ENCODE measurements at regions not wholly inside any gene's neighbourhood (a gene's known extent, or its start where the extent isn't known, plus 50 kb on each side); places are given as distances from the start of the nearest gene placed in this dataset.

DNA sequence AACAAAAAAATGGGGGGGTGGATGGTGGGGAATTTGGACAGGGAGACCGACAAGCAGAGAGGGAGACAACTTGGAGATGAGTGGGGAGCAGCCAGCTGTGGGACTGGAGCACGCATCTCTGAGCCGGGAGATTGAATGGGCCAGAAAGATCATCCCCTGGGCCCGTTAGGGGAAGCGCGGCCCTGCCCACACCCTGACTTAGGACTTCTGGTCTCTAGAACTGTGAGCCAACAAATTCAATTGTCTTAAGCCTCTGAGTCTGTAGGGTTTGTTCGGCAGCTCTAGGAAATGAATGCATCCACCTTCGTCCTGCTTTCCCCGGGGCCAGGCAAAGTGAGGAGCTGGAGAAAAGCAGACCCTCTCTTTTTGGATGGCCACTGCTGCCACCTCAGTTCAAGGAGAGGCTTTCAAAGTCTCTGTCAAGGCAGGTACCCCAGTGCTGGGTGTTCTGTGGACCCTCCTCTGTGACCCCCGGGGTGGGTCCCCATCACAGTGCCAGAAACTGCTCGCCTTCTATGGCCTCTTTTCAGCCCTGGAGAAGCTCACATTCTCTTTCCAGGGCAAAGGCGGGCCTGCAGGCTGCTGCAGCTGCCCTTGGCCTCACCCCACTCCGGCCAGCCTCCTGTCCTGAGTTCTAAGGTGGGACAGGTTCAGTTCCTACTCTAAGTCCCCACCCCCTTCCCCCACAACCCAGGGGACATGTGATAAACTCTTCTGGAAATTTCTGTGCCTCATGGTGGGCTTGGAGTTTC lies 423.2 kb downstream of the RPS24 start:
- TF ChIP-seq ZNF274 (IDR thresholded peaks at IDR 0.05; ENCODE audit: low read depth, low read length) (no peak), YY1 (IDR thresholded peaks at IDR 0.05; ENCODE audit: insufficient read depth, insufficient read length) (no peak), SUZ12 (IDR thresholded peaks at IDR 0.05; ENCODE audit: extremely low read depth, insufficient read depth, insufficient read length) (no peak)
